Ascending aorta (tissue), 2 donors: ENCODE measurements at regions not wholly inside any gene's neighbourhood (a gene's known extent, or its start where the extent isn't known, plus 50 kb on each side); places are given as distances from the start of the nearest gene placed in this dataset.

Experiments used
- DNase-seq, 2 donors: peaks; one replicate each; pipeline ENCODE4 v3.0.0-alpha.2; 2019; ENCODE audit warnings: low spot score in 2 of 2
- H3K27ac ChIP-seq, 2 donors: fragments of 200-600 bp; sonication (generic); one replicate each; pipeline ENCODE4 v1.5.1; 2016 to 2017; ENCODE audit warnings: mild to moderate bottlenecking in 1 of 2
- H3K27me3 ChIP-seq: fragments of 200-600 bp; sonication (generic); one replicate; pipeline ENCODE4 v1.5.1; 2017
- H3K36me3 ChIP-seq, 2 donors: fragments of 200-600 bp; sonication (generic); one replicate each; pipeline ENCODE4 v1.5.1; 2016
- H3K4me1 ChIP-seq, 2 donors: fragments of 200-600 bp; sonication (generic); one replicate each; pipeline ENCODE4 v1.5.1; 2016 to 2017; ENCODE audit warnings: mild to moderate bottlenecking in 1 of 2
- H3K4me3 ChIP-seq, 2 donors: fragments of 200-600 bp; sonication (generic); one replicate each; pipeline ENCODE4 v1.5.1; 2016 to 2017; ENCODE audit warnings: mild to moderate bottlenecking in 1 of 2
- H3K9me3 ChIP-seq, 2 donors: fragments of 200-600 bp; sonication (generic); one replicate each; pipeline ENCODE4 v1.5.1; 2016
- CTCF ChIP-seq, 3 experiments: fragments of 200-600 bp in 2 of 3; fragments of 450-650 bp in 1 of 3; sonication (generic) in 2 of 3; IDR thresholded peaks; one replicate each; pipeline ENCODE4 v1.5.1; 2016 to 2019; ENCODE audit warnings: antibody characterized with exemption in 3 of 3, mild to moderate bottlenecking in 1 of 3, moderate library complexity in 1 of 3
- intact Hi-C: fragments of 100-400 bp; cut with DNase I; formaldehyde crosslinking; loops from one replicate; pipeline ENCODE4 v1.15.1; 2023

GRCh38 chr4:164412246-164412645 lies 341.7 kb upstream of the SMIM31 start:
- no peak overlapping the region for H3K4me3 ChIP-seq
- intact Hi-C loops = no loop called here
- no peak for TF ChIP-seq CTCF (IDR thresholded peaks at IDR 0.05)
- H3K27me3 ChIP-seq = no peaks in the 10 kb centered on the region
- no peaks in the 10 kb centered on the region for H3K36me3 ChIP-seq
- H3K9me3 ChIP-seq = peaks cover 0 to 4% of the 10 kb centered on the region in 2 donors
- no peak overlapping the region for H3K27ac ChIP-seq
- no peak for DNase-seq
- H3K4me1 ChIP-seq = no peaks in the 10 kb centered on the region

GRCh38 chr4:164413743-164414142 lies 340.2 kb upstream of the SMIM31 start:
- intact Hi-C loops = no loop called here
- TF ChIP-seq CTCF (IDR thresholded peaks at IDR 0.05) = no peak
- no peaks in the 10 kb centered on the region for H3K36me3 ChIP-seq
- no peaks in the 10 kb centered on the region for H3K4me1 ChIP-seq
- no peak overlapping the region for H3K4me3 ChIP-seq
- peaks cover 0 to 4% of the 10 kb centered on the region in 2 donors for H3K9me3 ChIP-seq
- no peak overlapping the region for H3K27ac ChIP-seq
- DNase-seq = no peak
- no peaks in the 10 kb centered on the region for H3K27me3 ChIP-seq

- Histone ChIP-seq H3K27ac (no peak overlapping the region), H3K36me3 (no peaks in the 10 kb centered on the region), H3K27me3 (no peaks in the 10 kb centered on the region), H3K4me3 (no peak overlapping the region), H3K9me3 (no peaks in the 10 kb centered on the region), H3K4me1 (no peaks in the 10 kb centered on the region)
- no peak for TF ChIP-seq CTCF (IDR thresholded peaks at IDR 0.05)
- intact Hi-C loops = no loop called here
- no peak for DNase-seq
These were observed 330.1 kb upstream of the SMIM31 start for GRCh38 chr4:164423819-164424218.

GRCh38 chr4:164424846-164425245 lies 329.1 kb upstream of the SMIM31 start:
- H3K4me1 ChIP-seq = no peaks in the 10 kb centered on the region
- no peak for DNase-seq
- no peaks in the 10 kb centered on the region for H3K36me3 ChIP-seq
- no peaks in the 10 kb centered on the region for H3K27me3 ChIP-seq
- H3K4me3 ChIP-seq = no peak overlapping the region
- no peak overlapping the region for H3K27ac ChIP-seq
- no peak for TF ChIP-seq CTCF (IDR thresholded peaks at IDR 0.05)
- no peaks in the 10 kb centered on the region for H3K9me3 ChIP-seq
- intact Hi-C loops = no loop called here

- no peaks in the 10 kb centered on the region for H3K9me3 ChIP-seq
- no peak for DNase-seq
- H3K27ac ChIP-seq = no peak overlapping the region
- no peak for TF ChIP-seq CTCF (IDR thresholded peaks at IDR 0.05)
- intact Hi-C loops = no loop called here
- no peak overlapping the region for H3K4me3 ChIP-seq
- H3K27me3 ChIP-seq = no peaks in the 10 kb centered on the region
- H3K4me1 ChIP-seq = no peaks in the 10 kb centered on the region
- H3K36me3 ChIP-seq = no peaks in the 10 kb centered on the region
These were observed 325.4 kb upstream of the SMIM31 start for GRCh38 chr4:164428561-164428960.

GRCh38 chr4:164438321-164438720 lies 315.6 kb upstream of the SMIM31 start:
- Histone ChIP-seq H3K4me1 (no peaks in the 10 kb centered on the region), H3K27ac (no peak overlapping the region), H3K4me3 (no peak overlapping the region), H3K36me3 (no peaks in the 10 kb centered on the region), H3K27me3 (no peaks in the 10 kb centered on the region), H3K9me3 (no peaks in the 10 kb centered on the region)
- no peak for TF ChIP-seq CTCF (IDR thresholded peaks at IDR 0.05)
- no peak for DNase-seq
- intact Hi-C loops = no loop called here
